ENCODE measurements at regions not wholly inside any gene's neighbourhood (a gene's known extent, or its start where the extent isn't known, plus 50 kb on each side); places are given as distances from the start of the nearest gene placed in this dataset.

DNA sequence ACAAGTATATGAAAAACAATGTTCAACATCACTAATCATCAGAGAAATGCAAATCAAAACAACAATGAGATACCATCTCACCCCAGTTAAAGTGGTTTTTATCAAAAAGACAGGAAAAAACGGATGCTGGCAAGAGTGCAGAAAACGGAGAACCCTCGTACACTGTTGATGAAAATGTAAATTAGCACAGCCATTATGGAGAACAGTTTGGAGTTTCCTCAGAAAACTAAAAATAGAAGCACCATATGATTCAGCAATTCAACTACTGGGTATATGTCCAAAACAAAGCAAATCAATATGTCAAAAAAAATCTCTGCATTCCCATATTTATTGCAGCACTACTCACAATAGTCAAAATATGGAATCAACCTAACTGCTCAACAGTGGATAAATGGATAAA lies 50.1 kb upstream of the CES5A start:
- TF ChIP-seq, protein P1, sequence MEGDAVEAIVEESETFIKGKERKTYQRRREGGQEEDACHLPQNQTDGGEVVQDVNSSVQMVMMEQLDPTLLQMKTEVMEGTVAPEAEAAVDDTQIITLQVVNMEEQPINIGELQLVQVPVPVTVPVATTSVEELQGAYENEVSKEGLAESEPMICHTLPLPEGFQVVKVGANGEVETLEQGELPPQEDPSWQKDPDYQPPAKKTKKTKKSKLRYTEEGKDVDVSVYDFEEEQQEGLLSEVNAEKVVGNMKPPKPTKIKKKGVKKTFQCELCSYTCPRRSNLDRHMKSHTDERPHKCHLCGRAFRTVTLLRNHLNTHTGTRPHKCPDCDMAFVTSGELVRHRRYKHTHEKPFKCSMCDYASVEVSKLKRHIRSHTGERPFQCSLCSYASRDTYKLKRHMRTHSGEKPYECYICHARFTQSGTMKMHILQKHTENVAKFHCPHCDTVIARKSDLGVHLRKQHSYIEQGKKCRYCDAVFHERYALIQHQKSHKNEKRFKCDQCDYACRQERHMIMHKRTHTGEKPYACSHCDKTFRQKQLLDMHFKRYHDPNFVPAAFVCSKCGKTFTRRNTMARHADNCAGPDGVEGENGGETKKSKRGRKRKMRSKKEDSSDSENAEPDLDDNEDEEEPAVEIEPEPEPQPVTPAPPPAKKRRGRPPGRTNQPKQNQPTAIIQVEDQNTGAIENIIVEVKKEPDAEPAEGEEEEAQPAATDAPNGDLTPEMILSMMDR (conservative IDR thresholded peaks at IDR 0.05; ENCODE audit: low read depth, low read length), result no peak
- DNase-seq (ENCODE audit: low read depth), result no peak
- H3K4me3 ChIP-seq (ENCODE audit: low read length), result no peak overlapping the region

Data from retinal pigment epithelial cell (primary cell).